ENCODE measurements at regions not wholly inside any gene's neighbourhood (a gene's known extent, or its start where the extent isn't known, plus 50 kb on each side); places are given as distances from the start of the nearest gene placed in this dataset.

GRCh38 chr5:110025160-110025559 is 335.4 kb downstream of the MAN2A1 start:
- Mint-ChIP-seq H3K36me3 (ENCODE audit: low read depth) (no peaks in the 10 kb centered on the region), H3K9me3 (peaks cover 10% of the 10 kb centered on the region), H3K27ac (no peak overlapping the region), H3K27me3 (ENCODE audit: insufficient read depth) (no peaks in the 10 kb centered on the region), H3K4me1 (ENCODE audit: low read depth) (no peaks in the 10 kb centered on the region), H3K4me3 (no peak overlapping the region)
- TF ChIP-seq CTCF (IDR thresholded peaks at IDR 0.05) = no peak
- DNase-seq = no peak

- no peak overlapping the region for H3K27ac Mint-ChIP-seq
- H3K4me3 Mint-ChIP-seq = no peak overlapping the region
- no peak for TF ChIP-seq CTCF (IDR thresholded peaks at IDR 0.05)
- no peak for DNase-seq
- H3K36me3 Mint-ChIP-seq (ENCODE audit: low read depth) = no peaks in the 10 kb centered on the region
- H3K9me3 Mint-ChIP-seq = peaks cover 10% of the 10 kb centered on the region
- H3K27me3 Mint-ChIP-seq (ENCODE audit: insufficient read depth) = no peaks in the 10 kb centered on the region
- no peaks in the 10 kb centered on the region for H3K4me1 Mint-ChIP-seq (ENCODE audit: low read depth)
Measured at GRCh38 chr5:110027527-110028322, 338.0 kb downstream of the MAN2A1 start.

GRCh38 chr5:110031402-110032140 is 341.8 kb downstream of the MAN2A1 start:
- Mint-ChIP-seq H3K27ac (no peak overlapping the region), H3K27me3 (ENCODE audit: insufficient read depth) (no peaks in the 10 kb centered on the region), H3K9me3 (peaks cover 13% of the 10 kb centered on the region), H3K36me3 (ENCODE audit: low read depth) (no peaks in the 10 kb centered on the region), H3K4me1 (ENCODE audit: low read depth) (no peaks in the 10 kb centered on the region), H3K4me3 (no peak overlapping the region)
- no peak for TF ChIP-seq CTCF (IDR thresholded peaks at IDR 0.05)
- no peak for DNase-seq

- no peak for DNase-seq
- no peaks in the 10 kb centered on the region for H3K27me3 Mint-ChIP-seq (ENCODE audit: insufficient read depth)
- no peaks in the 10 kb centered on the region for H3K4me1 Mint-ChIP-seq (ENCODE audit: low read depth)
- no peak for TF ChIP-seq CTCF (IDR thresholded peaks at IDR 0.05)
- peaks cover 13% of the 10 kb centered on the region for H3K9me3 Mint-ChIP-seq
- H3K36me3 Mint-ChIP-seq (ENCODE audit: low read depth) = no peaks in the 10 kb centered on the region
- no peak overlapping the region for H3K27ac Mint-ChIP-seq
- H3K4me3 Mint-ChIP-seq = no peak overlapping the region
Measured at GRCh38 chr5:110032376-110032775, 342.6 kb downstream of the MAN2A1 start.

- H3K4me3 Mint-ChIP-seq = no peak overlapping the region
- no peaks in the 10 kb centered on the region for H3K27me3 Mint-ChIP-seq (ENCODE audit: insufficient read depth)
- TF ChIP-seq CTCF (IDR thresholded peaks at IDR 0.05) = no peak
- no peaks in the 10 kb centered on the region for H3K36me3 Mint-ChIP-seq (ENCODE audit: low read depth)
- no peaks in the 10 kb centered on the region for H3K4me1 Mint-ChIP-seq (ENCODE audit: low read depth)
- no peak for DNase-seq
- H3K27ac Mint-ChIP-seq = no peak overlapping the region
- peaks cover 9% of the 10 kb centered on the region for H3K9me3 Mint-ChIP-seq
Measured at GRCh38 chr5:110034056-110034600, 344.4 kb downstream of the MAN2A1 start.

All from HFFc6 (cell line).